MM.1S (cell line): ENCODE measurements at regions not wholly inside any gene's neighbourhood (a gene's known extent, or its start where the extent isn't known, plus 50 kb on each side); places are given as distances from the start of the nearest gene placed in this dataset.

Experiments used
- DNase-seq: peaks from one replicate; pipeline ENCODE4 v3.0.0-alpha.2; 2015
- H2AFZ ChIP-seq: fragments of 300-600 bp; sonication (generic); 2 replicates; pipeline ENCODE4 v1.6.0; 2016; ENCODE audit warnings: antibody characterized with exemption, low read length
- H3F3A ChIP-seq: fragments of 300-600 bp; sonication (generic); 2 replicates; pipeline ENCODE4 v1.6.1; 2016; ENCODE audit warnings: mild to moderate bottlenecking, antibody characterized with exemption, low read length, moderate library complexity, mixed read lengths; ENCODE audit not compliant: insufficient read depth
- H3K27ac ChIP-seq: fragments of 300-600 bp; sonication (generic); 2 replicates; pipeline ENCODE4 v1.5.1; 2016; ENCODE audit warnings: mild to moderate bottlenecking, low read length
- H3K27me3 ChIP-seq: fragments of 300-600 bp; sonication (generic); replicated peaks from 2 replicates; pipeline ENCODE4 v1.6.0; 2016; ENCODE audit warnings: low read length; ENCODE audit not compliant: insufficient read depth
- H3K36me3 ChIP-seq: fragments of 300-600 bp; sonication (generic); replicated peaks from 2 replicates; pipeline ENCODE4 v1.6.1; 2016; ENCODE audit warnings: mild to moderate bottlenecking, low read length, mixed read lengths; ENCODE audit not compliant: insufficient read depth
- H3K4me1 ChIP-seq: fragments of 300-600 bp; sonication (generic); 2 replicates; pipeline ENCODE4 v1.6.1; 2016; ENCODE audit warnings: low read length, mixed read lengths
- H3K4me2 ChIP-seq: fragments of 300-600 bp; sonication (generic); 2 replicates; pipeline ENCODE4 v1.6.0; 2016; ENCODE audit warnings: low read depth, low read length
- H3K4me3 ChIP-seq: fragments of 300-600 bp; sonication (generic); 2 replicates; pipeline ENCODE4 v1.5.1; 2016; ENCODE audit warnings: low read length, mixed read lengths
- H3K79me2 ChIP-seq: fragments of 300-600 bp; sonication (generic); 2 replicates; pipeline ENCODE4 v1.6.1; 2016; ENCODE audit warnings: mixed run types, low read length, mixed read lengths
- H3K9ac ChIP-seq: fragments of 300-600 bp; sonication (generic); 2 replicates; pipeline ENCODE4 v1.6.1; 2016; ENCODE audit warnings: low read length, mixed read lengths
- H3K9me2 ChIP-seq: fragments of 300-600 bp; sonication (generic); replicated peaks from 2 replicates; pipeline ENCODE4 v1.6.1; 2016; ENCODE audit warnings: mild to moderate bottlenecking, low read length, mixed read lengths; ENCODE audit not compliant: insufficient read depth
- H3K9me3 ChIP-seq: fragments of 300-600 bp; sonication (generic); replicated peaks from 2 replicates; pipeline ENCODE4 v1.6.1; 2016; ENCODE audit warnings: mild to moderate bottlenecking, low read length, mixed read lengths; ENCODE audit not compliant: insufficient read depth
- H4K20me1 ChIP-seq: fragments of 300-600 bp; sonication (generic); 2 replicates; pipeline ENCODE4 v1.6.1; 2016; ENCODE audit warnings: mild to moderate bottlenecking, low read length, moderate library complexity, mixed read lengths; ENCODE audit not compliant: insufficient read depth
- EZH2 ChIP-seq: fragments of 300-600 bp; sonication (generic); optimal IDR thresholded peaks from 2 replicates; pipeline ENCODE3; 2017; ENCODE audit warnings: low read depth, mild to moderate bottlenecking, antibody characterized with exemption, low read length, mixed read lengths
- EZH2phosphoT487 ChIP-seq: fragments of 300-600 bp; sonication (generic); IDR thresholded peaks from 2 replicates; pipeline ENCODE4 v1.6.1; 2018; ENCODE audit warnings: antibody characterized with exemption, low read length
- TF ChIP-seq, protein P1 (sequence below): fragments of 300-600 bp; sonication (generic); IDR thresholded peaks from 2 replicates; pipeline ENCODE4 v1.5.1; 2016; ENCODE audit warnings: antibody characterized with exemption, low read length, mixed read lengths

DNA sequence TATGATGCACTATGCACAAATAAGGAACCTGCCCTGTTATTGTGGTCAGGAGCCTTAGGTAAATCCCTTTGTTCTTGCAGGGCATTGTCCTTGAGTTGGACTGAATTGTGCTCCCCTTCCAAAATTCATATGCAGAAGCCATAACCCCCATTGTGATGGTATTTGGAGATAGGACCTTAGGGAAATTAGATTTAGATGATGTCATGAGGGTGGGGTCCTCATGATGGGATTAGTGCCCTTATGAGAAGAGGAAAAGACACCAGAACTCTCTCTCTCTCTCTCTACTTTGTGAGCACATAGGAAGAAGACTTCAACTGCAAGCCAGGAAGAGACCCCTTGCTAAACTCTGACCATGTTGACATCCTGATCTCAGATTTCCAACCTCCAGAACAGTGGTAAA is 268.0 kb downstream of the LRFN2 start:
- H3K27me3 ChIP-seq, result no peaks in the 10 kb centered on the region
- TF ChIP-seq EZH2phosphoT487, result no peak
- TF ChIP-seq, protein P1, sequence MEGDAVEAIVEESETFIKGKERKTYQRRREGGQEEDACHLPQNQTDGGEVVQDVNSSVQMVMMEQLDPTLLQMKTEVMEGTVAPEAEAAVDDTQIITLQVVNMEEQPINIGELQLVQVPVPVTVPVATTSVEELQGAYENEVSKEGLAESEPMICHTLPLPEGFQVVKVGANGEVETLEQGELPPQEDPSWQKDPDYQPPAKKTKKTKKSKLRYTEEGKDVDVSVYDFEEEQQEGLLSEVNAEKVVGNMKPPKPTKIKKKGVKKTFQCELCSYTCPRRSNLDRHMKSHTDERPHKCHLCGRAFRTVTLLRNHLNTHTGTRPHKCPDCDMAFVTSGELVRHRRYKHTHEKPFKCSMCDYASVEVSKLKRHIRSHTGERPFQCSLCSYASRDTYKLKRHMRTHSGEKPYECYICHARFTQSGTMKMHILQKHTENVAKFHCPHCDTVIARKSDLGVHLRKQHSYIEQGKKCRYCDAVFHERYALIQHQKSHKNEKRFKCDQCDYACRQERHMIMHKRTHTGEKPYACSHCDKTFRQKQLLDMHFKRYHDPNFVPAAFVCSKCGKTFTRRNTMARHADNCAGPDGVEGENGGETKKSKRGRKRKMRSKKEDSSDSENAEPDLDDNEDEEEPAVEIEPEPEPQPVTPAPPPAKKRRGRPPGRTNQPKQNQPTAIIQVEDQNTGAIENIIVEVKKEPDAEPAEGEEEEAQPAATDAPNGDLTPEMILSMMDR, result no peak
- H3K9ac ChIP-seq, result no peak overlapping the region
- H3K9me2 ChIP-seq, result no peaks in the 10 kb centered on the region
- H4K20me1 ChIP-seq, result no peaks in the 10 kb centered on the region
- H3F3A ChIP-seq, result no peaks in the 10 kb centered on the region
- no peaks in the 10 kb centered on the region for H3K79me2 ChIP-seq
- H3K4me1 ChIP-seq, result no peaks in the 10 kb centered on the region
- H3K36me3 ChIP-seq, result no peaks in the 10 kb centered on the region
- H3K9me3 ChIP-seq, result no peaks in the 10 kb centered on the region
- no peak overlapping the region for H2AFZ ChIP-seq
- no peak overlapping the region for H3K4me3 ChIP-seq
- no peak overlapping the region for H3K27ac ChIP-seq
- DNase-seq, result no peak
- H3K4me2 ChIP-seq, result no peak overlapping the region

DNA sequence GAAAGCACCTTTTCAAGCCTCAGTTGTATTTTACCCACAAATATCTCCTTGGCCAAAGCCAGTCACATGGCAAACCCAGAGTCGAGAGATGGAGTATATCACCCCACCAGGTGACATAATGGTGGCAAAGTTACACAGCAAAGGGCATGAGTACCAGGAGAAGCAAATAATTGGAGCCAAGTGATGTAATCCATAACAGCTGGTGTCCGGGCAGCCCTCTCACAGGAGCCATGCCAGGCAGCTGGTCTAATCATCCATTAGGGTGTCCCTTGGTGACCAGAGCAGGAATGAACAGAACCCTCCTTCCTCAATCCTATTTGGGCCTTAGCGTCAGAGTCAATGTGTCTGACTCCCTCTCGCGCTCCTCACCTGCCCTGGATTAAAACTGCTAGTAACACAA is 272.1 kb downstream of the LRFN2 start:
- no peaks in the 10 kb centered on the region for H3K9me2 ChIP-seq
- H4K20me1 ChIP-seq, result no peaks in the 10 kb centered on the region
- no peaks in the 10 kb centered on the region for H3K4me1 ChIP-seq
- no peak overlapping the region for H3K4me3 ChIP-seq
- H3K4me2 ChIP-seq, result no peak overlapping the region
- H3K9ac ChIP-seq, result no peak overlapping the region
- DNase-seq, result no peak
- TF ChIP-seq, protein P1, result no peak
- no peak for TF ChIP-seq EZH2
- TF ChIP-seq EZH2phosphoT487, result no peak
- H3K79me2 ChIP-seq, result no peaks in the 10 kb centered on the region
- H3K27me3 ChIP-seq, result no peaks in the 10 kb centered on the region
- H2AFZ ChIP-seq, result no peak overlapping the region
- H3K9me3 ChIP-seq, result no peaks in the 10 kb centered on the region
- H3K36me3 ChIP-seq, result no peaks in the 10 kb centered on the region
- no peak overlapping the region for H3K27ac ChIP-seq
- no peaks in the 10 kb centered on the region for H3F3A ChIP-seq

DNA sequence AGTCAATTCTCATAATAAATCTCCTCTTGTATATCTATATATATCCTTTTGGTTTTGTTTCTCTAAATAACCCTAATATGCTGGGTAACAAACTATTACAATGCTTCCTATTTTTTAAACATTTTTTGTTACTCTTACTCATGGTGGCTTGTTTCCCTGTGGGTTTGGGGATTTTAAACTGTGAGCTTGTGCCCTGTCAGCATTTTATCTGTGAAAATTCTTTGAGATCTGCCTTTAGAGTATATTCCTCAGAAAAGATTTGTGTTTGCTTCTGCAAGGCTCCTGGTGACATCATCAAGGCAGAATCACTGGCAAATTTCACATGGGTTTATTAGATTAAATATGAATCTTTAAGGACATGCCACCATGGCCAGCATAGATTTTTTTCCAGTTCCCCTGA is 273.6 kb downstream of the LRFN2 start:
- TF ChIP-seq, protein P1, result no peak
- no peak for TF ChIP-seq EZH2phosphoT487
- no peak for TF ChIP-seq EZH2
- Histone ChIP-seq H3K4me2 (no peak overlapping the region), H3K79me2 (no peaks in the 10 kb centered on the region), H3K9ac (no peak overlapping the region), H3K4me3 (no peak overlapping the region), H3K27me3 (no peaks in the 10 kb centered on the region), H3F3A (no peaks in the 10 kb centered on the region), H3K27ac (no peak overlapping the region), H3K4me1 (no peaks in the 10 kb centered on the region), H4K20me1 (no peaks in the 10 kb centered on the region), H3K36me3 (no peaks in the 10 kb centered on the region), H3K9me3 (no peaks in the 10 kb centered on the region), H2AFZ (no peak overlapping the region), H3K9me2 (no peaks in the 10 kb centered on the region)
- DNase-seq, result no peak
